ENCODE measurements at regions not wholly inside any gene's neighbourhood (a gene's known extent, or its start where the extent isn't known, plus 50 kb on each side); places are given as distances from the start of the nearest gene placed in this dataset.

GRCh38 chr2:23153484-23153883, 231.5 kb upstream of the KLHL29 start:
- no peak for TF ChIP-seq EZH2 (IDR thresholded peaks at IDR 0.05)
- no peak for TF ChIP-seq POLR2AphosphoS5 (IDR thresholded peaks at IDR 0.05; ENCODE audit: borderline replicate concordance, low read depth, low read length)

Data from SK-N-MC (cell line).